ENCODE measurements at regions not wholly inside any gene's neighbourhood (a gene's known extent, or its start where the extent isn't known, plus 50 kb on each side); places are given as distances from the start of the nearest gene placed in this dataset.

GRCh38 chr3:40827942-40828688, 303.4 kb downstream of the ZNF621 start:
- TF ChIP-seq CTCF (IDR thresholded peaks at IDR 0.05), result no peak
- no peak for TF ChIP-seq EP300 (IDR thresholded peaks at IDR 0.05)
- no peak for TF ChIP-seq POLR2A (IDR thresholded peaks at IDR 0.05)
- no peak for TF ChIP-seq POLR2AphosphoS5 (IDR thresholded peaks at IDR 0.05)
